GM19351 (cell line): ENCODE measurements at regions not wholly inside any gene's neighbourhood (a gene's known extent, or its start where the extent isn't known, plus 50 kb on each side); places are given as distances from the start of the nearest gene placed in this dataset.

Experiments used
- ATAC-seq: cut with Tn5 transposase; IDR thresholded peaks from one replicate; pipeline ENCODE4 v1.9.1; 2021; ENCODE audit warnings: mild to moderate bottlenecking, moderate library complexity; ENCODE audit not compliant: unreplicated experiment

DNA sequence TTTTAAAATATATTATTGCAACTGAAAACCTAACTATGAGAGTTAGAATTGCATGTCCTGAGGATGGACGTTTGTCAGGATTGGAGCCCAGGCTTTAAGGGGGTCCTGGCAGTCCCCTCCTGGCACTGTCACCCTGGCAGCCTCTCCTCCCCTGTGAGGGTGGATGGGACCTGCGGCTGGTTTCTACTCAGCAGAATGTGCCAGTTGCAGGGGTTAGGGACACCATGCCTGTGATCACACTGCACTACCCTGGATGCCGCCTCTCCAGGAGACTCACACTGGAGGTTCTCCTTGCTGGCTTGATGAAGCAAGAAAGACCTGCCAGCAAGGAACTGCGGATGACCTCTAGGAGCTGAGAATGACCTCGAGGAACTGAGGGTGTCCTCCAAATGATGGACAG is 356.7 kb upstream of the MYT1L start:
- no peak for ATAC-seq

DNA sequence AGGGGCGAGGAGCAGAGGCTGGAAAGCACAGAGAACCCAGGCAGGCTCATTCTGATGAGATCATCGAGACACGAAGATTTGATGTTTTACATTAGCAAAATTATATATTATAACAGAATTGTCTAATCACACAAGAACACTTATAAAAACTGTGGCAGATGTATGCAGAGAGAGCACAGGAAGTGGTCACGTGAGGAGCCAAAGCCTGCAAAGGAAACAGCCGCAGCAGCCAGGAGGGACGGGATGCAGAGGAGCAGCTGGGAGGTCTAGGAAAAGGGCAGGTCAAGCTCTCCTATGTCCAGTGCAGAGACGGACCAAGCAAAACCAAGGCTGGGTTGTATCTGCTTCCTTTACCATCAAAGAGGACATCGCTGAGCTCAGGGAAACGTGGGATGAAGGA is 355.1 kb upstream of the MYT1L start:
- no peak for ATAC-seq

DNA sequence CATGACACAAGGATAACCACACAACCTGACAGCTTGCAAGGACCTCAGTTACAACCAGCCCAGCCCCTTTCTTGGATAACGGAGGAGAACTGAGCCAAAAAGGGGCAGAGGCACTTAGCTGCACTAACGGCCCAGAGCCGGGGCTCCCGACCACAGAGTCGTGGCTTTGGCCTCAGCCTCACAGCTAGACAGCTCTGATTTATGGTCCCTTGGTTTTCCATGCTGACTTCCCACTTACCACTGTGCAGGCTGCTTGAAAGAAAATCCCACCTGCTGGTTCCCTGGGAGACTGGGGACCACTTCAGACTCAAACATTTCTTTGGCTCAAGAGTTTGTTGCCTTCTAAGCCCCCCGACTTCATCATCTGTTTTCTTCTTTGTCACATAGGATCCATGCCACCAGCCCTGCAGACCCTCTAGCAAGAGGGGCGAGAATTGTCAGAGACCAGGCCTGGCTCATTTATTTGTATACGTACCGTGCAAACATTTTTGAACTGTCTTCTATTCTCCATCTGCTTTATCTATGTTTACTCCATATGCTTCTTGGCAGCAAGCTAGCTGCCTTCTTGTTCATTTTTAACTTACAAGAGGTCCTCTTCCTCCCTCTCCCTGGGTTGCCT is 352.6 kb upstream of the MYT1L start:
- ATAC-seq = no peak

DNA sequence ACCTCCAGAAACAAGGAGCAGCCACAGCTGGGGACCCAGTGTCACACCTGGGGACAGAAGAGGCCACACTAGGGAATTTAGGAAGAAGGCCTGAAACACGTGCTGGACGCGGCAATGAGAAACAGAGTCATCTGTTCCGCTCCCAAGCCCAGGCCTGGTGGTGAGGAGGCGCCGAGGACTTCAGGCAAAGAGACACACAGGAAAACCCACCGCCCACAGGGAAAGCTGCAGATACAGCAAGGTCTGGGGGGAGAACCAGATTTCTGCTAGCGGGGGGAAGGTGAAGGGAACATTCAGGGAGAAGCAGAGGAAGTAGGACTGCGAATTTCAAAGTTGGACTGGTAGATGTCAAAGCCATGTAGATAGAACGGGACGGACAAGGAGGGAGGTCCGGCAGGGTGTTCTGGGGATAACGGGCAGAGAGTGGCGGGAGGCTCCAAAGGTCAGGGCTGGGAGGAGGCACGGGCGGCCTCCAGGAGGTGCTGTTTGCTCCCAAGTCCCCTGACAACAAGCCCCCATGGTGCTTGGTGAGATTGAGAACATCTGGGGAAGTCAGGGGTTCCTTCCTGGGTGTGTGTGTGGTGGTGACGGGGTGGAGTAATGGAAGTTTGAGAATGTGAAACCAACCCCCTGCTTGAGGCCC is 351.7 kb upstream of the MYT1L start:
- no peak for ATAC-seq

GRCh38 chr2:2681711-2682251 is 350.7 kb upstream of the MYT1L start:
- no peak for ATAC-seq

GRCh38 chr2:2681085-2681484 is 350.0 kb upstream of the MYT1L start:
- ATAC-seq = no peak

GRCh38 chr2:2674831-2675230 is 343.8 kb upstream of the MYT1L start:
- ATAC-seq = no peak

DNA sequence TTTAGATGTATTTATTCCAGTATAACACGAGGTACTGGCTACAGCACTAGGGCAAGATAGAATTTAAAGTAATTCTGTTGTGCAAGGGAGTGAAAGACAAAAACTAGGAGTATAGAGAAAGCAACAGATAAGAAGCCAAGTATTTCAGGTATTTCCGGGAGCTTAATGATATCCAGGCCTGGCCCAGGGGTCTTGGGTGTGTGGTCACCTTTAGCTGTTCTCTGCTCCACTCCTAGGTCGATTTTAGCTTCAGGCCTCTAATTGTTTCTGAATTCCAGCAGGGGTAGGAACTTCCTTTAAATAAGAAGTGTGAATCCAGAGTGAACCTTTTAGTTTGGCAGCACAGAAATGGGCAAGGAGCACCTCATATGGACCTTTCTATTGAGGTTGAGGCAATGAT is 342.3 kb upstream of the MYT1L start:
- no peak for ATAC-seq

- no peak for ATAC-seq
Observed at GRCh38 chr2:2672249-2672648, 341.2 kb upstream of the MYT1L start.

DNA sequence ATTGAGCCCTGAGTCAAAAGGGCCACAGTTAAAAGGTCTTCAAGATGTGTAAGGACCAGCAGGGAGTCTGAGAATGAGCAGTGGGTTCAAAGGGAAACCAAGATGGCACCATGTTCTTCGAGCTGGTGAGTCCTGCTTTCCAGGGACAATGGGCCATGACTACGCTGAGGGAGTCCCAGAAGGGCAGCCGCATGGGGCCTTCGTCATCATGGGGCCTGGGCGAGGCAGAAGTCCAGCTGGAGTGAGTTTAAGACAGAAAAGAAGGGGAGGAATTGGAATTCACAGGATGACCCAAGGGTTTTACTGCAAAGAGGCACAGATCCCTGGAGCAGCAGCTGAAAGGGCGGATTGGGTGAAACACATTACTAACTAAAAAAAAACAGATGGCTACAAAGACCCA is 340.8 kb upstream of the MYT1L start:
- ATAC-seq = no peak

- ATAC-seq = no peak
Observed at GRCh38 chr2:2669316-2669715, 338.2 kb upstream of the MYT1L start.

DNA sequence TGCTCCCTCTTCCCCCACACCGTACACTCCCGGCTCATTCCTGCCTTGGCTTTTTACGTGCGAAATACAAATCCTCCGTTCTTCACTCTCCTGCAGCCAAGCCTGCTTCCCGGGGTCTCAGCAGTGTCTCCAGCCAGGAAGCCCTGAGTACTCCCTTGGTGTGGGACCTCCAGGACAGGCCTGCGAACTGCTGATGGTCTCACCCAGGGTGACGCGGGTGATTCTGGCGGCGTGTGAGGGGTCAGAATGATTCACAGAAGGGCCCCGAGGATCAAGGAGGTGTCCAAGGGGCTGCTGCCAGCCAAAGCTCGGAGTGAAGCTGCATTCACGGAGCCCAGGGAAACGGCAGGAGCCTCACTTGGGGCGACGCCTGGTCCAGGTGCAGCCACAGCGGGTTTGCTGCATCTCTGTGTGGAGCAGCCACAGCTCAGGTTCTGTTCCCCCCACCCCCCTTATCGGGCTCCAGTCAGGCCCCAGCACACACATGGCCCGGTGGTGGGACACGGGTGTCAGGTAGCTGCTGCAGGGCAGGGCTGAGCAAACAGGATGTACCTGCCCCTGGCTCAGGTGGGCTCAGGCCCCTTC is 337.7 kb upstream of the MYT1L start:
- ATAC-seq = no peak

GRCh38 chr2:2667690-2668089 is 336.6 kb upstream of the MYT1L start:
- ATAC-seq = no peak

DNA sequence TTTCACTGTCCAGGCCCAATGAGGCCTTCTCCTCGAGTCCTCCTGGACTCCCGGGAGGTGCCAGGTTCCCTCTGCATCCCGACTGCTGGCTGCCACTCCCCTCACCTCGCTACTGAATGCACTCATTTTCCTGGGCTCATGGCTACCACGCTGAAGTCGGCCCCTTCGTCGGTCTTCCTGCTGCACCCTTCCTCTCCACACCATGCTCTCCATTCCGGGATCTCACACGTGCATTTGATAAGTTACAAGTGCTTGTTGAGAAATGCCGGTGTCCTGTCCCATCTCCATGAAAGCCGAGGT is 334.7 kb upstream of the MYT1L start:
- ATAC-seq = no peak

DNA sequence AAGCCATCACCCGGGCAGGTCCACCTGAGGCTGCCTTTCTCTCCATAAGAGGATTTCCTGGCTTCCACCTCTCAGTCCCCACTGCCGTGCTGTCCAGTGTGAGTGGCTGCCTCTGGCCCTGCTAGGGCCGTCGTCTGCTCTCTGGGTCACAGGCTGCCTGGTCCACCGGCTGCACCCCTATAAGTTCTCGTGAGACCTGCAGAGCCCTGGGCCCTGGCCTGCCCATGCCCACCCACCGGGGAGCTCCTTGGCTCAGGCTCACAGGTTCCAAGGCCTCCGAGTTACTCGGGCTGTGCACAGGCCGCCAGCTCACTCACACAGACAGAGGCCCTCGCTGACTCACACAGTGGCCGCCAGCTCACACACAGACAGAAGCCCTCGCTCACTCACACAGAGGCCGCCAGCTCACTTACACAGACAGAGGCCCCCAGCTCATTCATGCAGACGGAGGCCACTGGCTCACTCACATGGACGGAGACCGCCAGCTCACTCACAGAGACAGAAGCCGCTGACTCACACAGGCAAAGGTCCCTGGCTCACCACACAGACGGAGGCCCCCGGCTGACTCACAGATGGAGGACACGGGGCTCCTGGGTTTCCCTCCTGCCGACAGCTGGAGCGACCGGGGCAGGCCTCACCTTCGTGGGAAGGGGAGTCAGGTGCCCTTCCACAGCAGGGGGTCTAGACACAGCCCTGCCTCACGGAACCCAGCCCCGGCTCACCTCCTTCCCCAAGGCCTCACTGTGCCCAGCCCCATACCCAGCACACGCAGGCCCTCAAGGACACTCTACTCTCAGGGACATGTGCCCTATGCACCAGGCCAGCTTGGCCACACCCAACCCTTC is 334.1 kb upstream of the MYT1L start:
- no peak for ATAC-seq

GRCh38 chr2:2663401-2664036 is 332.4 kb upstream of the MYT1L start:
- ATAC-seq = no peak

DNA sequence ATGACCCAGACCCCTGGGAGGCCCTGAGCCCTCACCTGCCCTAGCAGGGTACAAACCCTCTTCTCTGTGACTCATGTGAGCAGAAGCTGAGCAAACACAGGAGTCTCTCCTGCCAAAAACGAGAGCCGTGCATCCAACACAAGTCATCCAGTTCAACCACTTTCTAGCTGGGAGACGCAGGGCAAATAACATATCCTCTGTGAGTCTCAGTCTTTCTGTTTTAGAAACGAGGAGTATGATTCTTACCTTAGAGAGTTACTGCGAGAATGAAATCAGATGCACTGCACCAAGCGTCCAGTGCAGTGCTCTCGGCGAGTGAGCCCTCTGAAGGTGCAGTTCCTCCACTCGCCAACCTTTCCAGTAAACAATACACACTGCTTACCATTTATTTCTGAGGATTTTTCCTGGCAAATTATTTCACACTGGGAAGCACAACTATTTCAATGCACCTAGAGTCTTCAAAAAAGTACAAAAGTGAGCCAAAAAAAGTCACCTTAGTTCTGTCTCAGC is 331.8 kb upstream of the MYT1L start:
- no peak for ATAC-seq

DNA sequence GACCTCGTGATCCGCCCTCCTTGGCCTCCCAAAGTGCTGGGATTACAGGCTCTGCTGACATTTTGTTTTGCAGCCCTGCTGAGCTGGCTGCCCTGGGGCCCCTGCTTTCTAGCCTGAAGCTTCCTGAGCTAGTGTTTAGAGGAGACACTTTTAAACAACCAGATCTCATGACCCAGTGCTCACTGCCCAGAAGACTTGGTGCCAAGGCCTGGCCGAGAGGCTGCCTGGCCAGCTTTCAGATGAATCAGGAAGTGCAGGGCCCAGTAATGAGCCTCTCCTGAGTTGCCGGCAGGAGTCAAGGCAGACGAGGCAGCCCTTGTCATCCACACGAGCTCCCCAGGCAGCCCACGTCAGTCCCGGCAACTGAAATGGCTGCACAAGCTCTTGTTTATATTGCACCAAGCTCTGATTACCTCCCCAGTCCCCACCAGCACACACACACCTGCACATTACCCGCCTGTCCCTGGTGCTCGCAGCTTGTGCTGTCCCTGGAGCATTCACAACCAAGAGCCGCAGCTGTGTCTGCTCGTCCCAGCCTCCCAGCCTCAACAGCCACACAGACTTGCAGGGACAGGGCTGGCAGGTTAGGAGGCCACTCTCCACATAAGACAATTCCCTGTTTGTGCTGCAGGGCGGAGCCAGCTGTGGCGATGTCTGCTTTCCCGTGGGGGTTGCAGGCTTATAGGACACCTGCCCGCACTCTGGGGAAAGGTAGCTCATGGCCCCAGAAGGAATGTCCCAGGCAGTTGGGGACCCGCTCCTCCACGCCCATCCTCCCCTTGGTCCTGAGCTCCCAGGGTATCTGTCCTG is 331.2 kb upstream of the MYT1L start:
- no peak for ATAC-seq

DNA sequence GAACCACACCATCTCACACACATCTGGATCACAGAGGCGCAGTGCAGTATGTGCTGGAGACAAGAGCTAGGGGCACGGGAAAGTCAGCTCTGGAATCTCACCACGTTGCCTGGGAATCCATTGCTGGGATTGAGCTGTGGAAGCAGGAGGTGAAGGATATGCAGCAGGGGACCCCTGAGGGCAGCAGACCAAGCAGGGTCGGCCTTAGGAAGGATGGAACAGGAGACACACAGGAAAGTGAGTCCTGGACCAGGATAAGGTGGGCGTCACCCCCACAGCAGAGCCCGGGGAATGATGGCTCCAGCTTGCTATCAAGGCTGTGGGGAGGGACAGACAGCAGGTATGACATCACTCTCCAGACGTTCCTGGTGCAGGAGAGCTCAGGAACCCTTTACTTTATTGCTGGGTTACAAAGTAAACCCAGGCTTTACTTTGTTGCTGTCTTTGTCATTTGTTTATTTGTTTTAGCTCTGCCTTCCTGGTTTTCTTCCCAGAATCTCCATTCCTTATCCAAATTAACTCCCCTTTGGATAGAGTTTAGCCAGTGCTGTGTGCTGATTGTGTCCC is 329.8 kb upstream of the MYT1L start:
- ATAC-seq = no peak
